HepG2 (cell line): ENCODE measurements at regions not wholly inside any gene's neighbourhood (a gene's known extent, or its start where the extent isn't known, plus 50 kb on each side); places are given as distances from the start of the nearest gene placed in this dataset.

Experiments
- RELA ChIP-seq: sonication (generic); formaldehyde crosslinking; IDR thresholded peaks from 2 replicates; pipeline ENCODE4 v1.4.0; 2020; ENCODE audit warnings: missing genetic modification reagents
- REPIN1 ChIP-seq: sonication (generic); formaldehyde crosslinking; IDR thresholded peaks from 2 replicates; pipeline ENCODE4 v1.8.0; 2022; ENCODE audit warnings: missing genetic modification reagents, low read depth, mild to moderate bottlenecking, borderline replicate concordance
- ZNF274 ChIP-seq: sonication (generic); formaldehyde crosslinking; IDR thresholded peaks from 2 replicates; pipeline ENCODE4 v1.5.1; 2020; ENCODE audit warnings: mild to moderate bottlenecking, missing genetic modification reagents

DNA sequence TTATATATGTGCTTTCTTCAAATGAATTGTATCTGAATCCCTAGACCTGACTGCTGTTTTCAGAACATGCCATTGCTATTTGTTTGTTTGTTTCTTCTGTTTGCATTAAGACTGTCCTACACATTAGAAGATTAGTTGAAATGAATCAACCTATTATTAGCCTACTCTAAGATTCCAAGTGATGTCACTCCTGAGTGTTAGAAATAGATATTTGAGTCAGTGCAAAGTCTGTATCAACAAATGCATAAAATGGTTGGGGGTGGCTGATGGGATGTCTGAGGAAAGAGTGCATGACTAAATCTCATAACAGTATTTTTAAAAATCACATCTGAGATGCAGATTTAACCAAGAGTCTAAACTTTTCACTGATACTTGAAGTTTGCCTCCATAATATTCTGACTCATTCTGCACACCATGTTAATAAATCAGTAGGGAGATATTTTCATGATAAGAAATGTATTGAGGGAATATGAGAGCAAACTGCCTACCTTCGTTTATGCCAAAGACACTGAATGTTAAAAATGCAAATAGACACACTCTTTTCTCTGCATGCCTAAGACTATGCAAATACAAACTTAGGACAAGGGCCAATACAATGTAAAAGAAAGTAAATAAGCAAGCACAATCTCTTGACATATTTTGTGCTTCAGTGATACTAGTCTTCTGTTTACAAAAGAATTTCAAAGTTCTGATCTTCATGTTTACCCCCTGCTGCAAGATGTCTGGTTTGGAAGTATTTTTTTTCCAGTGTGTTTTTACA is 253.3 kb downstream of the LIG4 start:
- TF ChIP-seq RELA (CRISPR knock-in tag) (no peak), ZNF274 (CRISPR knock-in tag) (no peak), REPIN1 (CRISPR knock-in tag) (no peak)
